HEK293 (cell line): ENCODE measurements at regions not wholly inside any gene's neighbourhood (a gene's known extent, or its start where the extent isn't known, plus 50 kb on each side); places are given as distances from the start of the nearest gene placed in this dataset.

Experiments
- CTCF ChIA-PET: fragments of 350-600 bp; formaldehyde crosslinking; extraction: SDS; loops from one replicate; lab custom pipeline; 2021; ENCODE audit warnings: antibody characterized with exemption; lab: Yijun Ruan, JAX
- POLR2A ChIA-PET: fragments of 300-600 bp; formaldehyde crosslinking; extraction: SDS; loops from one replicate; lab custom pipeline; 2020; ENCODE audit warnings: antibody characterized with exemption, inconsistent platforms; lab: Yijun Ruan, JAX
- H3K27ac ChIP-seq: fragments of 200-500 bp; sonication (Bioruptor generic); 2 replicates; pipeline ENCODE4 v1.5.1; 2014; ENCODE audit warnings: low read depth, low read length, control low read depth, inconsistent platforms; ENCODE audit errors: extremely low read depth
- H3K36me3 ChIP-seq, 2 experiments: fragments of 200-500 bp in 1 of 2; sonication (Bioruptor generic) in 1 of 2; 1 replicate in 1 of 2; 2 replicates in 1 of 2; pipeline ENCODE4 v1.5.1; 2014 to 2017; ENCODE audit warnings: inconsistent platforms in 2 of 2, low read length in 2 of 2; ENCODE audit not compliant: control insufficient read depth in 2 of 2, insufficient read depth in 1 of 2
- H3K4me1 ChIP-seq: fragments of 200-500 bp; sonication (Bioruptor generic); 2 replicates; pipeline ENCODE4 v1.5.1; 2014; ENCODE audit warnings: mild to moderate bottlenecking, low read length, inconsistent platforms; ENCODE audit not compliant: control insufficient read depth, insufficient read depth
- H3K4me3 ChIP-seq: 2 replicates; pipeline ENCODE4 v1.5.1; 2011; ENCODE audit warnings: low read depth, mild to moderate bottlenecking, control low read depth, low read length, moderate library complexity
- H3K9me3 ChIP-seq: fragments of 200-500 bp; sonication (Bioruptor generic); 2 replicates; pipeline ENCODE4 v1.5.1; 2014; ENCODE audit warnings: low read depth, low read length, inconsistent platforms; ENCODE audit not compliant: control insufficient read depth, insufficient read depth
- BCL11A ChIP-seq: fragments of 450-650 bp; formaldehyde crosslinking; IDR thresholded peaks from 2 replicates; pipeline ENCODE4 v1.5.1; 2016; ENCODE audit warnings: low read depth, missing biosample characterization, missing genetic modification characterization
- EGR2 ChIP-seq: fragments of 450-650 bp; formaldehyde crosslinking; IDR thresholded peaks from 2 replicates; pipeline ENCODE4 v1.5.1; 2016; ENCODE audit warnings: low read depth, missing biosample characterization, missing genetic modification characterization
- FEZF1 ChIP-seq: fragments of 450-650 bp; formaldehyde crosslinking; IDR thresholded peaks from 2 replicates; pipeline ENCODE4 v1.5.1; 2016; ENCODE audit warnings: missing biosample characterization, missing genetic modification characterization
- HOXC10 ChIP-seq: sonication (generic); formaldehyde crosslinking; IDR thresholded peaks from 2 replicates; pipeline ENCODE4 v1.8.1; 2023; ENCODE audit warnings: mild to moderate bottlenecking, missing genetic modification reagents
- PATZ1 ChIP-seq: fragments of 450-650 bp; formaldehyde crosslinking; IDR thresholded peaks from 2 replicates; pipeline ENCODE4 v1.5.1; 2016; ENCODE audit warnings: missing biosample characterization, missing genetic modification characterization
- REST ChIP-seq: fragments of 450-650 bp; formaldehyde crosslinking; IDR thresholded peaks from 2 replicates; pipeline ENCODE4 v1.5.1; 2016; ENCODE audit warnings: missing biosample characterization, missing genetic modification characterization
- TCF7L2 ChIP-seq: IDR thresholded peaks from 2 replicates; pipeline ENCODE4 v1.6.1; 2011; ENCODE audit warnings: low read depth, mild to moderate bottlenecking, inconsistent platforms, low read length, moderate library complexity, borderline replicate concordance
- ZBTB1 ChIP-seq: fragments of 450-650 bp; formaldehyde crosslinking; IDR thresholded peaks from 2 replicates; pipeline ENCODE4 v1.5.1; 2016; ENCODE audit warnings: missing biosample characterization, missing genetic modification characterization
- ZBTB17 ChIP-seq: fragments of 450-650 bp; formaldehyde crosslinking; IDR thresholded peaks from 2 replicates; pipeline ENCODE4 v1.5.1; 2016; ENCODE audit warnings: missing biosample characterization, missing genetic modification characterization
- ZBTB48 ChIP-seq: fragments of 450-650 bp; formaldehyde crosslinking; IDR thresholded peaks from 2 replicates; pipeline ENCODE4 v1.5.1; 2016; ENCODE audit warnings: missing biosample characterization, missing genetic modification characterization
- ZEB2 ChIP-seq: fragments of 450-650 bp; formaldehyde crosslinking; IDR thresholded peaks from 2 replicates; pipeline ENCODE4 v1.5.1; 2016; ENCODE audit warnings: missing biosample characterization, missing genetic modification characterization
- ZNF112 ChIP-seq: fragments of 450-650 bp; formaldehyde crosslinking; IDR thresholded peaks from 2 replicates; pipeline ENCODE4 v1.5.0; 2017; ENCODE audit warnings: missing biosample characterization, missing genetic modification characterization
- ZNF140 ChIP-seq: fragments of 450-650 bp; formaldehyde crosslinking; IDR thresholded peaks from 2 replicates; pipeline ENCODE4 v1.5.1; 2016; ENCODE audit warnings: missing biosample characterization, missing genetic modification characterization
- ZNF2 ChIP-seq: fragments of 450-650 bp; formaldehyde crosslinking; IDR thresholded peaks from 2 replicates; pipeline ENCODE4 v1.5.1; 2016; ENCODE audit warnings: missing biosample characterization, missing genetic modification characterization
- ZNF335 ChIP-seq: fragments of 450-650 bp; formaldehyde crosslinking; conservative IDR thresholded peaks from 2 replicates; pipeline ENCODE4 v1.5.1; 2016; ENCODE audit warnings: missing biosample characterization, missing genetic modification characterization
- ZNF391 ChIP-seq: fragments of 450-650 bp; formaldehyde crosslinking; IDR thresholded peaks from 2 replicates; pipeline ENCODE4 v1.5.1; 2016; ENCODE audit warnings: low read depth, missing biosample characterization, missing genetic modification characterization, borderline replicate concordance
- ZNF398 ChIP-seq: fragments of 450-650 bp; formaldehyde crosslinking; IDR thresholded peaks from 2 replicates; pipeline ENCODE4 v1.5.1; 2017; ENCODE audit warnings: missing biosample characterization, missing genetic modification characterization
- ZNF529 ChIP-seq: fragments of 450-650 bp; formaldehyde crosslinking; IDR thresholded peaks from 2 replicates; pipeline ENCODE4 v1.5.1; 2017; ENCODE audit warnings: missing genetic modification characterization, missing biosample characterization; ENCODE audit not compliant: insufficient replicate concordance
- ZNF548 ChIP-seq: fragments of 450-650 bp; formaldehyde crosslinking; IDR thresholded peaks from 2 replicates; pipeline ENCODE4 v1.5.1; 2016; ENCODE audit warnings: missing biosample characterization, missing genetic modification characterization
- ZNF571 ChIP-seq: fragments of 450-650 bp; formaldehyde crosslinking; IDR thresholded peaks from 2 replicates; pipeline ENCODE4 v1.5.0; 2017; ENCODE audit warnings: missing biosample characterization, missing genetic modification characterization
- ZNF585B ChIP-seq: fragments of 450-650 bp; formaldehyde crosslinking; IDR thresholded peaks from 2 replicates; pipeline ENCODE4 v1.5.1; 2016; ENCODE audit warnings: missing biosample characterization, missing genetic modification characterization
- ZNF664 ChIP-seq: fragments of 450-650 bp; formaldehyde crosslinking; IDR thresholded peaks from 2 replicates; pipeline ENCODE4 v1.5.1; 2016; ENCODE audit warnings: missing biosample characterization, missing genetic modification characterization
- ZNF704 ChIP-seq: fragments of 450-650 bp; formaldehyde crosslinking; IDR thresholded peaks from 2 replicates; pipeline ENCODE4 v1.5.1; 2016; ENCODE audit warnings: missing biosample characterization, missing genetic modification characterization
- ZNF843 ChIP-seq: fragments of 450-650 bp; formaldehyde crosslinking; IDR thresholded peaks from 2 replicates; pipeline ENCODE4 v1.5.1; 2016; ENCODE audit warnings: missing biosample characterization, missing genetic modification characterization
- ZSCAN4 ChIP-seq: fragments of 450-650 bp; formaldehyde crosslinking; IDR thresholded peaks from 2 replicates; pipeline ENCODE4 v1.5.1; 2017; ENCODE audit warnings: missing biosample characterization, missing genetic modification characterization

GRCh38 chr2:217685255-217685605 lies 317.6 kb downstream of the TNS1 start (continued):
- TF ChIP-seq ZNF843 (tag by site-specific recombination): no peak
- TF ChIP-seq ZBTB48 (tag by site-specific recombination): peak; percentile 76
- 0 out of 2 replicates have a peak, but pooled peaks have one; percentile 27 for TF ChIP-seq ZEB2 (tag by site-specific recombination)

GRCh38 chr2:217684431-217685254 lies 318.2 kb downstream of the TNS1 start:
- ChIA-PET POLR2A (no interaction called here), CTCF (interaction anchor here (0.6 to 2.6 kb wide), 2 partner anchors 34 to 510 kb away, joined by 4 to 9 read pairs; no protein-coding TSS in a partner anchor)
- Histone ChIP-seq H3K9me3 (no peaks in the 10 kb centered on the region), H3K27ac (no peak overlapping the region), H3K4me3 (no peak overlapping the region), H3K36me3 (no peaks in the 10 kb centered on the region), H3K4me1 (no peaks in the 10 kb centered on the region; the same call in 1 of the 2 replicates)
- TF ChIP-seq ZNF140 (tag by site-specific recombination) (no peak), FEZF1 (tag by site-specific recombination) (no peak), ZNF391 (tag by site-specific recombination) (no peak), EGR2 (tag by site-specific recombination) (no peak; the same call in 1 of the 2 replicates), BCL11A (no peak), ZNF335 (peak; percentile 23; the same call in 1 of the 2 replicates), TCF7L2 (no peak), ZBTB1 (no peak), HOXC10 (CRISPR knock-in tag) (no peak), ZNF548 (0 out of 2 replicates have a peak, but pooled peaks have one; percentile 18), ZNF585B (no peak), ZNF398 (tag by site-specific recombination) (peak; percentile 70), REST (no peak), ZNF2 (no peak), PATZ1 (tag by site-specific recombination) (no peak), ZSCAN4 (tag by site-specific recombination) (peak; percentile 79), ZNF571 (tag by site-specific recombination) (no peak), ZNF664 (tag by site-specific recombination) (no peak), ZNF529 (tag by site-specific recombination) (no peak), ZNF112 (tag by site-specific recombination) (no peak), ZBTB17 (tag by site-specific recombination) (no peak), ZNF704 (tag by site-specific recombination) (no peak)
